ENCODE measurements at regions not wholly inside any gene's neighbourhood (a gene's known extent, or its start where the extent isn't known, plus 50 kb on each side); places are given as distances from the start of the nearest gene placed in this dataset.

GRCh38 chr16:13697568-13697967 is 222.4 kb upstream of the ERCC4 start (continued):
- no peak for TF ChIP-seq ZNF277 (CRISPR knock-in tag; IDR thresholded peaks at IDR 0.05; ENCODE audit: borderline replicate concordance)
- TF ChIP-seq PRMT5 (CRISPR knock-in tag; IDR thresholded peaks at IDR 0.05), result no peak
- no peak for TF ChIP-seq EP400 (IDR thresholded peaks at IDR 0.05)
- no peak for TF ChIP-seq HNRNPLL (IDR thresholded peaks at IDR 0.05; ENCODE audit: low read depth, low read length, poor library complexity, severe bottlenecking)
- TF ChIP-seq TEAD1 (CRISPR knock-in tag; IDR thresholded peaks at IDR 0.05), result no peak
- no peak for TF ChIP-seq NFE2L1 (tag; IDR thresholded peaks at IDR 0.05; ENCODE audit: borderline replicate concordance, low read depth)
- TF ChIP-seq POLR3G (IDR thresholded peaks at IDR 0.05; ENCODE audit: extremely low read depth, insufficient read length, insufficient replicate concordance), result no peak
- no peak for TF ChIP-seq EZH2 (IDR thresholded peaks at IDR 0.05; ENCODE audit: borderline replicate concordance, low read depth, low read length)
- TF ChIP-seq ZNF695 (CRISPR knock-in tag; IDR thresholded peaks at IDR 0.05), result no peak
- TF ChIP-seq CAMTA2 (CRISPR knock-in tag; conservative IDR thresholded peaks at IDR 0.05), result no peak
- no peak for TF ChIP-seq ZNF197 (CRISPR knock-in tag; IDR thresholded peaks at IDR 0.05; ENCODE audit: low read depth)

GRCh38 chr16:13702614-13703013 is 217.3 kb upstream of the ERCC4 start:
- Histone ChIP-seq H3K9me1 (ENCODE audit: control insufficient read depth, insufficient read depth, low read length) (no peaks in the 10 kb centered on the region), H3K4me1 (replicated peaks in 1 of 2; ENCODE audit: control insufficient read depth in 2 of 2, insufficient read depth in 2 of 2, low read length in 2 of 2) (no peaks in the 10 kb centered on the region), H2AFZ (ENCODE audit: low read depth, low read length) (no peak overlapping the region), H3K9ac (ENCODE audit: insufficient read depth in 1 of 2, low read depth in 2 of 2, low read length in 2 of 2) (no peak overlapping the region), H3K36me3 (ENCODE audit: control insufficient read depth, insufficient read depth, low read length) (no peaks in the 10 kb centered on the region), H3K4me2 (ENCODE audit: insufficient read depth, low read length) (no peak overlapping the region), H3K79me2 (ENCODE audit: control insufficient read depth, insufficient read depth, low read length) (no peaks in the 10 kb centered on the region), H3K27me3 (ENCODE audit: control insufficient read depth in 2 of 2, insufficient read depth in 2 of 2, low read length in 2 of 2) (no peaks in the 10 kb centered on the region), H4K20me1 (replicated peaks; ENCODE audit: control insufficient read depth, insufficient read depth, low read length) (no peaks in the 10 kb centered on the region), H3K27ac (ENCODE audit: extremely low read depth, low read depth, low read length) (no peak overlapping the region), H3K4me3 (no peak overlapping the region), H3K9me3 (replicated peaks; ENCODE audit: control insufficient read depth, insufficient read depth, low read depth, low read length) (no peaks in the 10 kb centered on the region)
- no TSS peak for BruUV-seq (replicated peaks)
- ATAC-seq (no peak), DNase-seq (ENCODE audit: extremely low read depth in 1 of 4, low spot score in 3 of 4) (no peak), FAIRE-seq (no peak)
- WGBS (ENCODE audit: insufficient coverage, low coverage, missing lambda C conversion rate), result 0% methylated on average over 4 of the region's 4 CpGs
- intact Hi-C loops (cut with micrococcal nuclease), result no loop called here
- TF ChIP-seq KLF1 (tag; IDR thresholded peaks at IDR 0.05), result no peak
- TF ChIP-seq ETV5 (CRISPR knock-in tag; IDR thresholded peaks at IDR 0.05; ENCODE audit: low read depth), result no peak
- no peak for TF ChIP-seq MAFG (tag; conservative IDR thresholded peaks at IDR 0.05)
- TF ChIP-seq FOXM1 (IDR thresholded peaks at IDR 0.05; ENCODE audit: low read depth), result no peak
- no peak for TF ChIP-seq FOXM1 (CRISPR knock-in tag; IDR thresholded peaks at IDR 0.05; ENCODE audit: low read depth)
- TF ChIP-seq COPS2 (conservative IDR thresholded peaks at IDR 0.05), result no peak
- TF ChIP-seq, protein P1, sequence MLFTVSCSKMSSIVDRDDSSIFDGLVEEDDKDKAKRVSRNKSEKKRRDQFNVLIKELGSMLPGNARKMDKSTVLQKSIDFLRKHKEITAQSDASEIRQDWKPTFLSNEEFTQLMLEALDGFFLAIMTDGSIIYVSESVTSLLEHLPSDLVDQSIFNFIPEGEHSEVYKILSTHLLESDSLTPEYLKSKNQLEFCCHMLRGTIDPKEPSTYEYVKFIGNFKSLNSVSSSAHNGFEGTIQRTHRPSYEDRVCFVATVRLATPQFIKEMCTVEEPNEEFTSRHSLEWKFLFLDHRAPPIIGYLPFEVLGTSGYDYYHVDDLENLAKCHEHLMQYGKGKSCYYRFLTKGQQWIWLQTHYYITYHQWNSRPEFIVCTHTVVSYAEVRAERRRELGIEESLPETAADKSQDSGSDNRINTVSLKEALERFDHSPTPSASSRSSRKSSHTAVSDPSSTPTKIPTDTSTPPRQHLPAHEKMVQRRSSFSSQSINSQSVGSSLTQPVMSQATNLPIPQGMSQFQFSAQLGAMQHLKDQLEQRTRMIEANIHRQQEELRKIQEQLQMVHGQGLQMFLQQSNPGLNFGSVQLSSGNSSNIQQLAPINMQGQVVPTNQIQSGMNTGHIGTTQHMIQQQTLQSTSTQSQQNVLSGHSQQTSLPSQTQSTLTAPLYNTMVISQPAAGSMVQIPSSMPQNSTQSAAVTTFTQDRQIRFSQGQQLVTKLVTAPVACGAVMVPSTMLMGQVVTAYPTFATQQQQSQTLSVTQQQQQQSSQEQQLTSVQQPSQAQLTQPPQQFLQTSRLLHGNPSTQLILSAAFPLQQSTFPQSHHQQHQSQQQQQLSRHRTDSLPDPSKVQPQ (CRISPR knock-in tag; IDR thresholded peaks at IDR 0.05; ENCODE audit: borderline replicate concordance), result no peak
- no peak for TF ChIP-seq MXI1 (IDR thresholded peaks at IDR 0.05; ENCODE audit: low read depth, low read length)
- no peak for TF ChIP-seq MYBL2 (IDR thresholded peaks at IDR 0.05; ENCODE audit: low read depth)
- no peak for TF ChIP-seq MYBL2 (CRISPR knock-in tag; IDR thresholded peaks at IDR 0.05; ENCODE audit: borderline replicate concordance)
- no peak for TF ChIP-seq ZSCAN32 (CRISPR knock-in tag; IDR thresholded peaks at IDR 0.05)
- CTCF ChIA-PET (ENCODE audit: low intra/inter-chr PET ratio), result no interaction called here
- POLR2A ChIA-PET, result no interaction called here
- in situ Hi-C loops (cut with MboI), result no loop called here
